SU-DHL-6 (cell line): ENCODE measurements at regions not wholly inside any gene's neighbourhood (a gene's known extent, or its start where the extent isn't known, plus 50 kb on each side); places are given as distances from the start of the nearest gene placed in this dataset.
"Not testable (repeated sequence)": the region's sequence is repeated elsewhere in the genome, so short reads cannot be mapped to it uniquely, and the experiment has no call there.

Source experiments
- H2AFZ ChIP-seq: fragments of 200-600 bp; sonication (generic); 2 replicates; pipeline ENCODE4 v1.6.1; 2014; ENCODE audit warnings: low read depth, mild to moderate bottlenecking, moderate library complexity, mixed read lengths, antibody characterized with exemption, low read length; ENCODE audit not compliant: severe bottlenecking
- H3F3A ChIP-seq: fragments of 200-600 bp; shearing (Covaris generic); 2 replicates; pipeline ENCODE4 v1.6.0; 2016; ENCODE audit warnings: antibody characterized with exemption, mild to moderate bottlenecking; ENCODE audit not compliant: insufficient read depth
- H3K27ac ChIP-seq: fragments of 200-600 bp; sonication (generic); 2 replicates; pipeline ENCODE4 v1.5.1; 2016; ENCODE audit warnings: low read depth, mild to moderate bottlenecking, low read length, moderate library complexity, mixed read lengths
- H3K27me3 ChIP-seq: fragments of 200-600 bp; sonication (generic), shearing (Covaris generic); 2 replicates; pipeline ENCODE4 v1.6.0; 2014; ENCODE audit warnings: mild to moderate bottlenecking, low read length
- H3K36me3 ChIP-seq: fragments of 200-600 bp; sonication (generic); 2 replicates; pipeline ENCODE4 v1.6.1; 2014; ENCODE audit warnings: mild to moderate bottlenecking, low read length, mixed read lengths
- H3K4me2 ChIP-seq: fragments of 300-600, 200-600 bp; shearing (Covaris generic), sonication (generic); 2 replicates; pipeline ENCODE4 v1.6.0; 2014; ENCODE audit warnings: low read length, low read depth, mild to moderate bottlenecking; ENCODE audit not compliant: poor library complexity, severe bottlenecking
- H3K4me3 ChIP-seq: fragments of 200-600 bp; sonication (generic); 2 replicates; pipeline ENCODE4 v1.5.1; 2014; ENCODE audit warnings: antibody characterized with exemption, low read length, mild to moderate bottlenecking, mixed read lengths; ENCODE audit not compliant: insufficient read depth, poor library complexity, severe bottlenecking
- H3K79me2 ChIP-seq: fragments of 200-600 bp; sonication (generic); 2 replicates; pipeline ENCODE4 v1.6.1; 2014; ENCODE audit warnings: mild to moderate bottlenecking, low read length, moderate library complexity; ENCODE audit not compliant: insufficient read depth
- H3K9ac ChIP-seq: fragments of 200-600 bp; sonication (generic); 2 replicates; pipeline ENCODE4 v1.7.0; 2014; ENCODE audit warnings: mild to moderate bottlenecking, low read length
- H3K9me2 ChIP-seq: fragments of 200-600 bp; sonication (generic); replicated peaks from 2 replicates; pipeline ENCODE4 v1.6.1; 2014; ENCODE audit warnings: low read length; ENCODE audit not compliant: insufficient read depth
- H3K9me3 ChIP-seq: fragments of 200-600 bp; sonication (generic); 2 replicates; pipeline ENCODE4 v1.6.1; 2014; ENCODE audit warnings: low read length, mixed read lengths; ENCODE audit not compliant: insufficient read depth
- H4K20me1 ChIP-seq: fragments of 200-600 bp; sonication (generic); 2 replicates; pipeline ENCODE4 v1.6.1; 2014; ENCODE audit warnings: low read depth, mild to moderate bottlenecking, antibody characterized with exemption, low read length, moderate library complexity, mixed read lengths
- EZH2phosphoT487 ChIP-seq: fragments of 200-600 bp; sonication (generic), shearing (Covaris generic); conservative IDR thresholded peaks from 2 replicates; pipeline ENCODE4 v1.6.1; 2018; ENCODE audit warnings: mild to moderate bottlenecking, antibody characterized with exemption, low read length, moderate library complexity, mixed read lengths
- TF ChIP-seq, protein P1 (sequence below): fragments of 200-600 bp; sonication (generic); IDR thresholded peaks from one replicate; pipeline ENCODE4 v1.5.1; 2017; ENCODE audit warnings: antibody characterized with exemption, mild to moderate bottlenecking, low read length, moderate library complexity; ENCODE audit not compliant: insufficient read depth, poor library complexity, severe bottlenecking

DNA sequence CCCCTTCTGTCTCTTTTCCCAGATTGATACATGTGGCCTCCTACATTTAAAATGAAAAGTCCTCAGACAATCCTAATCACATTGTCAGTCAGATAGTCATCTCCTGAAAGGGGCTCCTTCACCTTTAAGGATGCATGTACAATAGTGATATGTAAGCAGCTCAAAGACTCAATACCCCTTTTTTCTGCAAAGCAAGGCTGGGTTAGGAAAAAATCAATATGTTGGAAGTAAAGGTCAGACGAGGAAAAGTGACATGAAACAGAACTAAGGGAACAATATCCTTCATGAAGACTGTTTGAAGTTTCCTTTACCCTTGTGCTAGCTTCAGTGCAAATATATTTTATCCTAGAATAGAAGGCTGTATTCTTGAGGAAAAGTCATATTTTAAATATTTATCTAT is 539.3 kb downstream of the NR2F2 start:
- Histone ChIP-seq H3K4me3 (no peak overlapping the region), H3K36me3 (no peaks in the 10 kb centered on the region), H3K27ac (no peak overlapping the region), H3K9me2 (no peaks in the 10 kb centered on the region), H3K27me3 (no peaks in the 10 kb centered on the region), H3K4me2 (no peak overlapping the region), H4K20me1 (no peaks in the 10 kb centered on the region), H3F3A (no peaks in the 10 kb centered on the region), H3K9me3 (no peaks in the 10 kb centered on the region), H3K79me2 (no peaks in the 10 kb centered on the region), H2AFZ (no peak overlapping the region), H3K9ac (no peak overlapping the region)
- TF ChIP-seq, protein P1, sequence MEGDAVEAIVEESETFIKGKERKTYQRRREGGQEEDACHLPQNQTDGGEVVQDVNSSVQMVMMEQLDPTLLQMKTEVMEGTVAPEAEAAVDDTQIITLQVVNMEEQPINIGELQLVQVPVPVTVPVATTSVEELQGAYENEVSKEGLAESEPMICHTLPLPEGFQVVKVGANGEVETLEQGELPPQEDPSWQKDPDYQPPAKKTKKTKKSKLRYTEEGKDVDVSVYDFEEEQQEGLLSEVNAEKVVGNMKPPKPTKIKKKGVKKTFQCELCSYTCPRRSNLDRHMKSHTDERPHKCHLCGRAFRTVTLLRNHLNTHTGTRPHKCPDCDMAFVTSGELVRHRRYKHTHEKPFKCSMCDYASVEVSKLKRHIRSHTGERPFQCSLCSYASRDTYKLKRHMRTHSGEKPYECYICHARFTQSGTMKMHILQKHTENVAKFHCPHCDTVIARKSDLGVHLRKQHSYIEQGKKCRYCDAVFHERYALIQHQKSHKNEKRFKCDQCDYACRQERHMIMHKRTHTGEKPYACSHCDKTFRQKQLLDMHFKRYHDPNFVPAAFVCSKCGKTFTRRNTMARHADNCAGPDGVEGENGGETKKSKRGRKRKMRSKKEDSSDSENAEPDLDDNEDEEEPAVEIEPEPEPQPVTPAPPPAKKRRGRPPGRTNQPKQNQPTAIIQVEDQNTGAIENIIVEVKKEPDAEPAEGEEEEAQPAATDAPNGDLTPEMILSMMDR, result no peak
- TF ChIP-seq EZH2phosphoT487, result no peak

DNA sequence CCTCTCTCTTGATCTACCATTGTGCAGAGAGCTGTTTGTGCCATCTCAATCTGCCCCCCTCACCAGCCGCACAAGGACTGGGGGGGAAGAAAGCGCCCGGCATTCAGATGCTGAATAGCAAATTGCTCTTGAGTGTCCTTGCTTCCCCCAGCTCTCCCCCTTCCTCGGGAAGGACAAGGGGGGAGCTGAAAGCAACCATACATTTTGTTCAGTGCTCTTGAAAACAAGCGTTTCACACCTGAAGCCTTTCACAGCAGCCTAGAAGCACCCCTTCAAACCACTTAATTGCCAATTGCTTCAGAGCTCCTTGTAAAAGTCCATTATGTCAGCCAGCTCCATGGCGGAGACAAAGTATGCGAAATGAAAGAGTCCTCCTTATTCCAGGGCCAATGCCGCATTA is 540.1 kb downstream of the NR2F2 start:
- no peak overlapping the region for H2AFZ ChIP-seq
- no peak overlapping the region for H3K27ac ChIP-seq
- H3K79me2 ChIP-seq, result no peaks in the 10 kb centered on the region
- no peak overlapping the region for H3K4me2 ChIP-seq
- H3F3A ChIP-seq, result no peaks in the 10 kb centered on the region
- no peaks in the 10 kb centered on the region for H3K9me3 ChIP-seq
- no peak overlapping the region for H3K9ac ChIP-seq
- H3K9me2 ChIP-seq, result no peaks in the 10 kb centered on the region
- H3K27me3 ChIP-seq, result no peaks in the 10 kb centered on the region
- no peaks in the 10 kb centered on the region for H3K36me3 ChIP-seq
- no peak for TF ChIP-seq EZH2phosphoT487
- TF ChIP-seq, protein P1, result no peak
- H3K4me3 ChIP-seq, result no peak overlapping the region
- no peaks in the 10 kb centered on the region for H4K20me1 ChIP-seq

DNA sequence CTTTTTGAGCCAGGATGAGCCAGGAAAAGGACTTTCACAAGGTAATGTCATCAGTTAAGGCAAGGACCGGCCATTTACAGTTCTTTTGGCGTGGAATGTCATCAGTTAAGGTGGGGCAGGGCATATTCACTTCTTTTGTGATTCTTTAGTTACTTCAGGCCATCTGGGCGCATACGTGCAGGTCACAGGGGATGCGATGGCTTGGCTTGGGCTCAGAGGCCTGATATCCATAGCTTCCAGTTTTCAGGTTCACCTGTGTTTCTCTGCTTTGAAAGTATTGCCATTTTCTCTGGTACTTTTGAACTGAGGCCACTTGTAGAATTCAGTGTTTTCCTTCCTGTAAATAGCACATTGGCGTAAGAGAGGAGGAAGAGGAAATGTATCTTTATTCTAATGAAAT is 546.9 kb downstream of the NR2F2 start:
- H3K79me2 ChIP-seq, H4K20me1 ChIP-seq, H3F3A ChIP-seq, H3K36me3 ChIP-seq, H3K9ac ChIP-seq, H3K4me3 ChIP-seq, H3K27ac ChIP-seq, H3K9me3 ChIP-seq, H3K4me2 ChIP-seq, H3K27me3 ChIP-seq, H2AFZ ChIP-seq, H3K9me2 ChIP-seq: not testable (repeated sequence)

DNA sequence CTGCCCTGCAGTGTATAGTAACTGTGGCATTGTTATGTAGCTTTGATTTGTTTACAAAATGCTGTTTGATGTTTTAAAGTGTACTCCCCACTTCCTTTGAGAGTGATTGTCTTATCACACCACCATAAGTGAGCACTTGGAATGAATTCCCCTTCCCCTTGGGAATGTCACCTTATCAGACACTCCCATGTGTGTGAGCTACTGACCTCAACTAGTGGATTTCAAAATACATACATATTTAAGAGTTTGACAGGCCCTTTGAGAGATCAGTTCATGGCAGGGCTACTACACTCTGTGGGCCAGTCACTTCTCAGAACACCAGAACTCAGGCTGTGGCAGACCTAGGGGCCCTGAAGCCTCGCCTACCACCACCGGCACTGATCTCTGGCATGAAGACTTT is 547.6 kb downstream of the NR2F2 start:
- Histone ChIP-seq H3K9me3 (no peaks in the 10 kb centered on the region), H2AFZ (no peak overlapping the region), H3K27ac (no peak overlapping the region), H3K27me3 (no peaks in the 10 kb centered on the region), H3F3A (no peaks in the 10 kb centered on the region), H3K4me3 (no peak overlapping the region), H3K9ac (no peak overlapping the region), H3K79me2 (no peaks in the 10 kb centered on the region), H4K20me1 (no peaks in the 10 kb centered on the region), H3K9me2 (no peaks in the 10 kb centered on the region), H3K36me3 (no peaks in the 10 kb centered on the region), H3K4me2 (no peak overlapping the region)
- no peak for TF ChIP-seq EZH2phosphoT487
- TF ChIP-seq, protein P1, result no peak
